ENCODE measurements at regions not wholly inside any gene's neighbourhood (a gene's known extent, or its start where the extent isn't known, plus 50 kb on each side); places are given as distances from the start of the nearest gene placed in this dataset.

DNA sequence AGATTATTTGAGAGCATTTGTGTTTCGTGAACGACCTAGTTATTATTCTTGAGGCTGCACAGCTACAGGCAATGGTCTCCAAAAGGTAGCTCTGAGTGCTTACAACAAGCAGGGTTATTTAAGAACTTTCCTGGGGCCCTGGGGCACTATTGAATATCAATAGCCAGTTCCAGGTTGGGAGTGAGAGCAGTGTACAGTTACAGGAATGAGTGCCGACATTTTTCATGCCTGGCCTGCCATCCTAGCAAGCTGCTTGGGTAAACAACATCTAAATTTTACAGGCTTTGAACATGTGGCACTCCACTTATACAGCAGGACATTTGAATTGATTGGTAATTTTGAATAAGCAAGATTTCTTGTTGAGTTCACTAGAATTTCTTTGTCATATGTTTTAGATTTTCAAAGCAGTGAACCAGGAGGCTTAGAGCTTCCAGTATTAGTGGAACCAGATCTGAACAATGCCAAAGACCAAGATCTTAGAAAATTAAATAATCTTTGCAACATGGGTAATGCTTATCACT is 171.9 kb upstream of the GDNF start:
- Histone ChIP-seq H3K27ac (ENCODE audit: low read depth in 1 of 2, low read length in 2 of 2) (no peak overlapping the region), H3K9me3 (replicated peaks in 1 of 2; ENCODE audit: control insufficient read depth in 1 of 2, insufficient read depth in 1 of 2, low read length in 2 of 2) (no peaks in the 10 kb centered on the region), H3K4me3 (replicated peaks in 1 of 3; ENCODE audit: low read depth in 2 of 3, low read length in 3 of 3) (no peak overlapping the region), H3K36me3 (replicated peaks in 1 of 2; ENCODE audit: control insufficient read depth in 1 of 2, insufficient read depth in 2 of 2, low read length in 2 of 2) (no peaks in the 10 kb centered on the region), H3K9ac (ENCODE audit: insufficient read depth, low read length, poor library complexity, severe bottlenecking) (no peak overlapping the region), H3K4me1 (ENCODE audit: control insufficient read depth in 1 of 2, insufficient read depth in 2 of 2, low read length in 2 of 2) (no peaks in the 10 kb centered on the region), H3K27me3 (ENCODE audit: control insufficient read depth in 2 of 2, insufficient read depth in 2 of 2, low read length in 2 of 2) (no peaks in the 10 kb centered on the region), H3K79me2 (ENCODE audit: insufficient read depth, low read length) (no peaks in the 10 kb centered on the region), H3K4me2 (replicated peaks; ENCODE audit: extremely low read depth, low read length, poor library complexity, severe bottlenecking) (no peak overlapping the region), H4K20me1 (ENCODE audit: insufficient read depth, low read length) (no peaks in the 10 kb centered on the region), H2AFZ (ENCODE audit: insufficient read depth, low read depth, low read length, poor library complexity, severe bottlenecking) (no peak overlapping the region)
- Mint-ChIP-seq H3K4me1 (no peaks in the 10 kb centered on the region), H3K9me3 (peaks cover 0 to 5% (median 3%) of the 10 kb centered on the region in 7 donors), H3K36me3 (no peaks in the 10 kb centered on the region), H3K27ac (no peak overlapping the region), H3K4me3 (no peak overlapping the region), H3K27me3 (ENCODE audit: low read depth in 3 of 3) (peaks cover 0 to 2% (median 0%) of the 10 kb centered on the region in 3 donors)
- DNase-seq: no peak
- intact Hi-C loops (cut with micrococcal nuclease): no loop called here
- WGBS (ENCODE audit: insufficient coverage): 74% methylated on average over 2 of the region's 3 CpGs
- TF ChIP-seq, protein P1, sequence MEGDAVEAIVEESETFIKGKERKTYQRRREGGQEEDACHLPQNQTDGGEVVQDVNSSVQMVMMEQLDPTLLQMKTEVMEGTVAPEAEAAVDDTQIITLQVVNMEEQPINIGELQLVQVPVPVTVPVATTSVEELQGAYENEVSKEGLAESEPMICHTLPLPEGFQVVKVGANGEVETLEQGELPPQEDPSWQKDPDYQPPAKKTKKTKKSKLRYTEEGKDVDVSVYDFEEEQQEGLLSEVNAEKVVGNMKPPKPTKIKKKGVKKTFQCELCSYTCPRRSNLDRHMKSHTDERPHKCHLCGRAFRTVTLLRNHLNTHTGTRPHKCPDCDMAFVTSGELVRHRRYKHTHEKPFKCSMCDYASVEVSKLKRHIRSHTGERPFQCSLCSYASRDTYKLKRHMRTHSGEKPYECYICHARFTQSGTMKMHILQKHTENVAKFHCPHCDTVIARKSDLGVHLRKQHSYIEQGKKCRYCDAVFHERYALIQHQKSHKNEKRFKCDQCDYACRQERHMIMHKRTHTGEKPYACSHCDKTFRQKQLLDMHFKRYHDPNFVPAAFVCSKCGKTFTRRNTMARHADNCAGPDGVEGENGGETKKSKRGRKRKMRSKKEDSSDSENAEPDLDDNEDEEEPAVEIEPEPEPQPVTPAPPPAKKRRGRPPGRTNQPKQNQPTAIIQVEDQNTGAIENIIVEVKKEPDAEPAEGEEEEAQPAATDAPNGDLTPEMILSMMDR (IDR thresholded peaks at IDR 0.05): no peak

DNA sequence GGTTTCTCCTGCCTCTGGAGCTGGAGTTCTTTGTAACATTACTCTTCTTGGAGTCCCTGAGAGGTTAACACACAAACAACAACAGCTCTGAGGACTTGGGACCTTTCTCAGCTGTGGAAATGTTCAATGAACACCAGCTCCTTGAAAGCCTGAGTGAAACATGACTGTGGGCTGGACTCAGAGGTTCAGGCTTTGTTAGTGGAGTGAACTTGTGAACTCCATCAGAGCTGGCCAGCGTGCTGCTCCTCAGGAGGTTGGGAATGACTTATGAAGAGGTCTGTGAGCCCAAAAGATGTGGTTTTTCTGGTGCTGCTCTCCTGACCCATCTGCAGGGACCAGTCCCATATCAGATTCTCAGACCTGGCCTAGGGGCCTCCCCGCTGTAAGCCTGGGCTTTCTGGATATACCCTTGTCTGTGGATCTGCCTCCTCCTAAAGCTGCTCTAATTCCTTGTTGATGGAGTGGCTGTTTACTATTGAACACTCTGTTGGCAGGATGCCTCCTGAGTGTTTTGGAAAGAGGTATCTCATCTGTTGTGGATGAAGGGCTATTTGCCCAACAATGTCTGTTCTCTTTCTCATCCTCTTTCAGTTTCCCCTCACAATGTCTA is 170.0 kb upstream of the GDNF start:
- H3K4me3 ChIP-seq (replicated peaks in 1 of 3; ENCODE audit: low read depth in 2 of 3, low read length in 3 of 3): no peak overlapping the region
- H3K4me1 Mint-ChIP-seq: no peaks in the 10 kb centered on the region
- WGBS (ENCODE audit: insufficient coverage): 90% methylated on average over 1 of the region's 2 CpGs
- no peaks in the 10 kb centered on the region for H3K79me2 ChIP-seq (ENCODE audit: insufficient read depth, low read length)
- no peaks in the 10 kb centered on the region for H4K20me1 ChIP-seq (ENCODE audit: insufficient read depth, low read length)
- H2AFZ ChIP-seq (ENCODE audit: insufficient read depth, low read depth, low read length, poor library complexity, severe bottlenecking): no peak overlapping the region
- H3K27ac Mint-ChIP-seq: no peak overlapping the region
- intact Hi-C loops (cut with micrococcal nuclease): no loop called here
- H3K27me3 Mint-ChIP-seq (ENCODE audit: low read depth in 3 of 3): peaks cover 0 to 3% (median 0%) of the 10 kb centered on the region in 3 donors
- no peak overlapping the region for H3K9ac ChIP-seq (ENCODE audit: insufficient read depth, low read length, poor library complexity, severe bottlenecking)
- H3K9me3 Mint-ChIP-seq: peaks cover 0 to 8% (median 2%) of the 10 kb centered on the region in 7 donors
- H3K36me3 ChIP-seq (replicated peaks in 1 of 2; ENCODE audit: control insufficient read depth in 1 of 2, insufficient read depth in 2 of 2, low read length in 2 of 2): no peaks in the 10 kb centered on the region
- no peak for DNase-seq
- no peaks in the 10 kb centered on the region for H3K36me3 Mint-ChIP-seq
- no peaks in the 10 kb centered on the region for H3K9me3 ChIP-seq (replicated peaks in 1 of 2; ENCODE audit: control insufficient read depth in 1 of 2, insufficient read depth in 1 of 2, low read length in 2 of 2)
- no peaks in the 10 kb centered on the region for H3K27me3 ChIP-seq (ENCODE audit: control insufficient read depth in 2 of 2, insufficient read depth in 2 of 2, low read length in 2 of 2)
- no peak overlapping the region for H3K4me2 ChIP-seq (replicated peaks; ENCODE audit: extremely low read depth, low read length, poor library complexity, severe bottlenecking)
- TF ChIP-seq, protein P1 (IDR thresholded peaks at IDR 0.05): no peak
- H3K27ac ChIP-seq (ENCODE audit: low read depth in 1 of 2, low read length in 2 of 2): no peak overlapping the region
- no peak overlapping the region for H3K4me3 Mint-ChIP-seq
- no peaks in the 10 kb centered on the region for H3K4me1 ChIP-seq (ENCODE audit: control insufficient read depth in 1 of 2, insufficient read depth in 2 of 2, low read length in 2 of 2)

All from CD14-positive monocyte (primary cell).